Lung (tissue), 12 donors: ENCODE measurements at regions not wholly inside any gene's neighbourhood (a gene's known extent, or its start where the extent isn't known, plus 50 kb on each side); places are given as distances from the start of the nearest gene placed in this dataset. TPM values are rescaled to one million over a fixed set of nuclear protein-coding genes. Genes with fewer than 3 reads are reported as not detected.

Experiments
- ATAC-seq: fragments of 200-7000 bp; cut with Tn5 transposase; one replicate; pipeline ENCODE4 v1.9.1; 2020; ENCODE audit warnings: moderate number of reproducible peaks; ENCODE audit not compliant: insufficient read depth, low FRiP score
- DNase-seq, 3 donors: peaks; one replicate each; pipeline ENCODE4 v3.0.0-alpha.2; 2013 to 2017
- H3K27ac ChIP-seq, 2 donors: one replicate each; pipeline ENCODE4 v1.5.1; 2013; ENCODE audit warnings: mild to moderate bottlenecking in 2 of 2, moderate library complexity in 2 of 2, control low read depth in 1 of 2, inconsistent platforms in 1 of 2, low read depth in 1 of 2, low read length in 1 of 2
- H3K27me3 ChIP-seq, 3 donors: one replicate each; pipeline ENCODE4 v1.5.1; 2013; ENCODE audit warnings: low read length in 2 of 3; ENCODE audit not compliant: control insufficient read depth in 3 of 3, insufficient read depth in 3 of 3
- H3K36me3 ChIP-seq, 4 donors: one replicate each; pipeline ENCODE4 v1.5.1; 2013; ENCODE audit warnings: low read length in 4 of 4, mild to moderate bottlenecking in 1 of 4, moderate library complexity in 1 of 4; ENCODE audit not compliant: control insufficient read depth in 4 of 4, insufficient read depth in 4 of 4
- H3K4me1 ChIP-seq, 5 donors: one replicate each; pipeline ENCODE4 v1.5.1; 2013; ENCODE audit warnings: low read length in 5 of 5, mild to moderate bottlenecking in 2 of 5, moderate library complexity in 1 of 5; ENCODE audit not compliant: control insufficient read depth in 5 of 5, insufficient read depth in 5 of 5
- H3K4me3 ChIP-seq: one replicate; pipeline ENCODE4 v1.5.1; 2013; ENCODE audit warnings: mild to moderate bottlenecking, control low read depth, moderate library complexity
- H3K9ac ChIP-seq, 2 donors: one replicate each; pipeline ENCODE4 v1.5.1; 2013; ENCODE audit warnings: low read length in 2 of 2, control low read depth in 1 of 2; ENCODE audit not compliant: insufficient read depth in 1 of 2
- H3K9me3 ChIP-seq, 4 donors: one replicate each; pipeline ENCODE4 v1.5.1; 2013; ENCODE audit warnings: low read length in 3 of 4, mild to moderate bottlenecking in 1 of 4, moderate library complexity in 1 of 4; ENCODE audit not compliant: control insufficient read depth in 4 of 4, insufficient read depth in 3 of 4
- CTCF ChIP-seq: IDR thresholded peaks from 2 replicates; pipeline ENCODE4 v1.5.1; 2012; ENCODE audit warnings: mild to moderate bottlenecking; ENCODE audit errors: control extremely low read depth, extremely low read depth
- WGBS, 2 donors: extraction: QIAGEN DNeasy Blood & Tissue Kit; methylation state at CpG; one replicate each; pipeline ENCODE4 v1.1.7; 2013; 5-methylcytosine and 5-hydroxymethylcytosine counted together
- small RNA-seq: library from RNA; depleted of rRNA; stranded (forward); fragments of <200 nt; gene quantifications from one replicate; pipeline ENCODE3, GENCODE V24; 2014; ENCODE audit warnings: low replicate concordance
- donor health status: control.
- donor health status: control.
- donor health status: Bipolar disorder and iron deficiency.
- donor health status: healthy.
- donor health status: DM: yes; HTN: yes; CAD: no.

GRCh38 chr6:85706272-85706671 is 63.6 kb upstream of the SYNCRIP start:
- DNase-seq (no peak), ATAC-seq (no peak)
- Histone ChIP-seq H3K36me3 (no peaks in the 10 kb centered on the region), H3K27me3 (no peaks in the 10 kb centered on the region), H3K4me3 (no peak overlapping the region), H3K27ac (no peak overlapping the region), H3K9ac (no peak overlapping the region), H3K9me3 (peaks cover 0 to 2% (median 0%) of the 10 kb centered on the region in 4 donors), H3K4me1 (no peaks in the 10 kb centered on the region)
- no peak for TF ChIP-seq CTCF
- 80 to 87% methylated on average over 3 of the region's 3 CpGs for WGBS, 2 donors

- Histone ChIP-seq H3K36me3 (no peaks in the 10 kb centered on the region), H3K9me3 (peaks cover 0 to 2% (median 0%) of the 10 kb centered on the region in 4 donors), H3K4me3 (no peak overlapping the region), H3K4me1 (no peaks in the 10 kb centered on the region), H3K27me3 (no peaks in the 10 kb centered on the region), H3K9ac (no peak overlapping the region), H3K27ac (no peak overlapping the region)
- DNase-seq, result no peak
- ATAC-seq, result no peak
- 95 to 98% methylated on average over 8 of the region's 8 CpGs for WGBS, 2 donors
- no peak for TF ChIP-seq CTCF
Measured at GRCh38 chr6:85705220-85705619, 62.5 kb upstream of the SYNCRIP start.

- DNase-seq (no peak), ATAC-seq (no peak)
- H3K4me3 ChIP-seq, result no peak overlapping the region
- TF ChIP-seq CTCF, result no peak
- H3K4me1 ChIP-seq, result no peaks in the 10 kb centered on the region
- no peaks in the 10 kb centered on the region for H3K27me3 ChIP-seq
- H3K27ac ChIP-seq, result no peak overlapping the region
- H3K9ac ChIP-seq, result no peak overlapping the region
- H3K9me3 ChIP-seq, result peaks cover 0 to 2% (median 0%) of the 10 kb centered on the region in 4 donors
- no peaks in the 10 kb centered on the region for H3K36me3 ChIP-seq
Measured at GRCh38 chr6:85703406-85703805, 60.7 kb upstream of the SYNCRIP start.

Small RNA genes lying in the stretch of these regions (small RNA-seq; reads per million reads assigned to genes)
- not detected for gene RF00019
- 0.17 reads per million for gene RN7SL643P
- not detected for gene RNU4-12P
- not detected for gene RNU4-72P
- not detected for gene SMIM11P1
